DMS53 treated with DMSO at 0.1 percent for 48 hours (cell line): ENCODE measurements at regions not wholly inside any gene's neighbourhood (a gene's known extent, or its start where the extent isn't known, plus 50 kb on each side); places are given as distances from the start of the nearest gene placed in this dataset.

Source experiments
- DNase-seq: peaks from one replicate; lab custom pipeline; 2025; ENCODE audit not compliant: unreplicated experiment; lab: John Stamatoyannopoulos, UW

DNA sequence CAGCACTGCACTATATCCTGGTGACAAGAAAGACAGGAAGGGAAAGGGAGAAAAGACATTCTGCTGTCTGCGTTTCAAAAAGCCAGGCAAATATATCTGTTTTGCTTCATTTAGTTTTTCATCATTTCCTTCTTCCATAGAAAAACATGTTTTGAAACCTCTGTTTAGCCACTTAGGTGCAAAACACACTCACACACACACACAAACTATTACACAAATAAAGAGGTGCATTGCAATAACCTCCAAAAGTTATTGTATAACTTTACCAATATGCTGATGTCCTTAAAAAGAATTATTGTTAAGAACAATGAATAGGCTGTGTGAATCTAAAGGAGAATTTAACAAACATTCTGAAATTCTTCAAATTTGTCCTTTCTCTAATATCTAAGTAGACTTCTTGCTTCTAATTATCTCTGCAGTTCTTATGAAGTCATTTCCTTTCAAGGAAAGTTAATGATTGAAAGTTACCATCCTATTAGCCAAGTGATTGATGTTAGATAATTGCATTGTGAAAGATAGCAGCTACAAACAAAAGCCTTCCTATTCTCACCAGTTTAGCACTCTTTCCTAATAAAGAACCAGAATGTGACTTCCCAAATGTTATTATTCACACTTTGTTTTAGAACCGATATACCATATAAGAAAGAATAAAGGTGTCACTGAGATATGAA is 516.7 kb downstream of the KCNJ3 start:
- DNase-seq: no peak

- DNase-seq: no peak
These were observed 511.4 kb downstream of the KCNJ3 start for GRCh38 chr2:155209696-155210450.

DNA sequence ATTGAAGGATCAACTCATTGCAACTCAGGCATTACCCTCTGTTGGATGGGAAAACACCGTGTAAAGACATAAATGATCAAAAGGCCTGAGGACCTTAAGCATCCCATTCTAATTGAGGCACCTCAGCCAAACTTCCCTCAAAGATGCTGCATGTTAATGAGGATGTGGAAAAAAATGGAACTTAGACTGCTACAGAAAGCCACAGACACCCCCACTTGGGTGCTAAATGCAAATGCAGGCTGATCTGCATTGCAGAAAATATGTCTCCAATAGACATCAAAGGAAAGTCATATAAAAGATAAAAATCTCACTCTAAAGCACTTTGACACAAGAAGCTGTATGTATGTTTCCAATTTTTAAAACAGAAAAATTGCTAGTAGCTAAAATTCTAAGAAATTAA is 504.7 kb downstream of the KCNJ3 start:
- DNase-seq: peak; percentile 10

DNA sequence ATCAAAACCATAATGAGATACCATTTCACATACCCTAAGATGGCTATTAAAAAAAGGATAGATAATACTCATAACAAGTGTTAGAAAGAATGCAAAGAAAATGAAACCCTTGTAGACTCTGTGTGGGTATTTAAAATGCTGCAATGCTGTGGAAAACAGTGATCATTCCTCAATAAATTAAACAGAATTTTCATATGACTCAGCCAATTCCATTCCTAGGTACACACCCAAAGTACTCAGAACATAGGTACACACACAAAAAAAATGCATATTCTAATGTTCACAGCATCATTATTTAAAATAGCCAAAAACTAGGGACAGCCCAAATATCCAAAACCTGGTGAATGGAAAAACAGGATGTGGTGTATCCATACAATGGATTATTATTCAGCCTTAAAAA is 502.3 kb downstream of the KCNJ3 start:
- no peak for DNase-seq

GRCh38 chr2:155190342-155190741 is 491.8 kb downstream of the KCNJ3 start:
- peak; percentile 88 for DNase-seq

- DNase-seq: no peak
These were observed 480.4 kb downstream of the KCNJ3 start for GRCh38 chr2:155178921-155179320.

- no peak for DNase-seq
These were observed 477.9 kb downstream of the KCNJ3 start for GRCh38 chr2:155176345-155176744.

DNA sequence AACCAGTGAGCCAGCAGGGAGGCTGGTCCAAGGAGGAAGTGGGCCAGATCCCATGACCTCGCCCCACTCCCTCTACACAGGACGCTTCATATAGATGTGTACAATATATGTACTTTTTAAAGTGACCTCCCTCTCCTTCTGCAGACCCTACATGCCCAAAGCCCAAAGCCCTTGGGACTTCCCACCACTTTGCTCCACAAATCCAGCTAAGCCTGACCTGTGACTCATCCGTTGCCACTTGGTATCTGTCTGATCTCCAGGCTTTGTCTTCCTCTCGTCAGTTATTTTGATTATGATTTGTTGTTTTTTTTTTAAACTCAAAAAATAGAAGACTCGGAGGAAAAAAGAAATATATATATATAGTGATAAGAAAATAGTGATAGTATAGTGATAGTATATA is 470.8 kb downstream of the KCNJ3 start:
- DNase-seq: no peak

DNA sequence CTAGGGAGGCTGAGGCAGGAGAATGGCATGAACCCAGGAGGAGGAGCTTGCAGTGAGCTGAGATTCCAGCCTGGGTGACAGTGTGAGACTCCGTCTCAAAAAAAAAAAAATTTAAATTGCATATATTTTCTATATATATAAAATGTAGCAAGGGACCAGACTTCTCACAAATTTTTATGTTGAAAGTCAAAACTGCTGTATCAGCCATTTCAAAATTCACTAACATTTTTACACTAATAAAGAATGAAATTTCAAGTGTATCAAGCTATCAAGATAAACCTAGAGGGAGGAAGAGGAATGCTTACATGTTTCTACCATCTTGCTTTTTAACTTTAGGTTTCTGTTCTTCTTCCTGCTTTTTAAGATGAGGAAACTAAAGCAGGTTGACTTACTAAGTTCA is 464.0 kb downstream of the KCNJ3 start:
- DNase-seq: no peak

DNA sequence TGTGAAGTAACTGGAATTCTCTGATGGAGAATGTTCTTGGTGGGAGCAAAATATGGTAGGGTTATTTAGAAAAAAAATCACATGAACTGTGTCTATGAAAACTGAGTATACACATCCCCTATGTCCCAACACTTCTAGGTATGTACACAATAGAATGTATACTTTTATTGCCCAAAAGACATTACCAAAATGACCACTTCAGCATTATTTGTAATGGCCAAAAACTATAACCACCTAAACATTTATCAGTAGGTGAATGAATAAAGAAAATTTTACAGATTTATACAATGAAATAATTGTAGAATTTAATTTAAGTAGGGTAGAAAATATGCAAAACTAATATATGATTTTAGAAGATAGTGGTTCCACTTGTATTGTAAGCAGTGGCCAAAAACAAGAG is 462.8 kb downstream of the KCNJ3 start:
- DNase-seq: no peak

DNA sequence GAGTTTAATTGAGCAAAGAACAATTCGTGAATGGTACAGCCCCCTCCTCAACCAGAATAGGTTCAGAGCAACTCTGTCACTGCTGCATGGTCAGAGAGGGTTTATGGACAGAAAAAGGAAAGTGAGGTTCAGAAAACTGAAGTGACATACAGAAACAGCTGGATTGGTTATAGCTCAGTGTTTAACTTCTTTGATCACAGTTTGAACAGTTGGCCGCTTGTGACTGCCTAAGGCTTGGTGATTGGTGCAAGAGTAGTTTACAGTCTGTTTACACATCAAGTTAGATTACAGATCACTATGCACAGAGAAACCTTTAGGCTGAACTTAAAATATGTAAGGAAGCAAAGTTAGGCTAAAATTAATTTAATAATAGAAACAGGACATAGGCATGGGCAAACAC is 459.2 kb downstream of the KCNJ3 start:
- no peak for DNase-seq

DNA sequence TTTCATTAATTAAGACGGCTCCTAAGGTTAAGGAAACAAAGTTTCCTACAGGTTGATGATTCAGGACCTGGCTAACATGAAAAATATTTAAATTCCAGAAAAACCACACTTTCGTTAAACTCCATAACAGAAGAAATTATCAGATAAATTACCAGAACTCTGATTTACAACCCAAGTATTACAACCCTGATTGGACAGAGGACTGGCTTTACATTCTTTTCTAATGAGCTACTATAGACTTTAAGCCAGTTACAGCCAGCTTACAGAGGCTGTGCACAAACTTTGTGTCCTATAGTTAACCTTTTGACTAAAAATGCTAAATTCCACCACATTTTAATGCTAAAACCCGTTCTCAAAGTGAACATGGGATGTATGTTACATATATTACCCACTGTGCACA is 458.6 kb downstream of the KCNJ3 start:
- no peak for DNase-seq

- no peak for DNase-seq
These were observed 453.4 kb downstream of the KCNJ3 start for GRCh38 chr2:155151945-155152344.

- no peak for DNase-seq
These were observed 453.0 kb downstream of the KCNJ3 start for GRCh38 chr2:155151472-155151871.

DNA sequence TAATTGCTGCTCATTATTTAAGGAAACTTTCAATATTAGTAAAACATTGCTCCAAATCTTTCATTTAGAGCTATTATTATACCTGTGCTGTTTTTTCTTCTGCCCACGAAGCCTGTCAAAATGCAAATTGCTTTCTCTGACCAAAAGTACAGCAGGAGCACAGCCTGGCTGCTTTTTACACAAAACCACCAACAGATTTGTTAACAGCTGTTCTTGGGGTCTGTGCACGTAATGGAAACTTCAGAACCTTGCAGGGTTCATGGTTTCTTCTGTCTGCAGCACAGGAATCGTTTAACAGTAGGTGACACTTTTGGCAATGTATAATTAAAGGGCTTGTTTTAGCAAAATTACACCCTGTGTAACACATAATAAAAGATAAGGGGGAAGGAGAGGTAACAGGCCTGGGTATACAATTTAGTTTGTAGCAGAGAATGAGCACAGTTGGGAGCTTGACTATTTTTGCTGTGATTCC is 447.3 kb downstream of the KCNJ3 start:
- DNase-seq: peak; percentile 30

DNA sequence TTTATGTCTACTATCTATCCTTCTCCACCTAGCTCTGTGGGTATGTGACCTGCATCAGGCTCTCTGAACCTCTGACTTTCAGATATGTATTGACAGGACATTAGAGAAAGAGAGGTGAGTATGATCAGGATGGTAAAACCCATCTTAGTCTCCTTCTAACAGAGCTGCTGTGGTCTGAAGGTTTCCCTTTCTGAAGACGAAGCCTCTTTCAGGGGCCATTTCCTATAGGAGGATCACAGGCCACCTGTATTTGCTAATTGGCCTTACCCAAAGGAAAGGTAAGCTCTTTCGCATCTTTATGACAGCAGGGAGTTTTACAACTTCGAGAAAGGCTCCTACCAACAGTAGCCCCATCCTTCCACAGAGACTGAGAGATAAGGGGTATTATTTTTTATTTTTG is 442.9 kb downstream of the KCNJ3 start:
- no peak for DNase-seq

GRCh38 chr2:155125585-155126230 is 427.2 kb downstream of the KCNJ3 start:
- no peak for DNase-seq

DNA sequence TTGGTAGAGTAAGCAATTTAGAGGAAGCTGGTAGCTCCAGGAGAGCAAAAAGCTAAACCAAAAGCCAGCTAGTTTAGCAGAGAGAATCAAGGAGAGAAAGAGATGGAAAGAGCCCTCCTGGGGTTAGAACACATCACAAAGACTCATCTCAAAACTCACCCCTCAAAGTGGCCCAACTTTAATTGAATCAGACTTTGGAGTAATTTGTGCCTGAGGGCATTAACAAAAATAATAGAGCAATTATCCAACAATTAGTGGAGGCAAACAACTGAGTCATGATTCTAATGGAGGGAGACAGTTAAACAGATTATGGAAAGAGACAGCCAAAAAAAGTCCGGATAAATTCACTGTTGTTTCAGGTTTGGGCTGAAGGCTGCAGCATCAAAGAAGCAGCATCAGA is 417.4 kb downstream of the KCNJ3 start:
- no peak for DNase-seq

GRCh38 chr2:155111070-155111469 is 412.6 kb downstream of the KCNJ3 start:
- no peak for DNase-seq

DNA sequence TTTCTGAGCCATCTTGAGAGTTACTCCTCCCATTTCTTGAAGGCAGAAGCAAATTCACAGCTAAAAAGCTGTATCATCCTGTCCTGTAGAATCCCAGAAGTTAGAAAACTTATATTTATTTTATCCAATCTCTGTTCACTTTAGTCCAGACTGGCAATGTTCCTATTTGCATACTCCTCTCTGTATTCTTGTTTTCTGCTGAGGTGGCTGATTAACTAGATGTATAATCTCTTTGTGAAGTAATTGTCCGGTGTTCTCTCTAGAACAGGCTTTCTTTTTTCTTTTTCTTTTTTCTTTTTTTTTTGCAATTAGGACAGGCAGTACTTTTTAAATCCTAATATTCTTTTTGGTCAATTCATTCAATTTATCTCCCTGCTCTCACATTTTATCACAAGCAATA is 411.0 kb downstream of the KCNJ3 start:
- DNase-seq: no peak

- DNase-seq: no peak
These were observed 401.8 kb downstream of the KCNJ3 start for GRCh38 chr2:155100261-155100660.

- no peak for DNase-seq
These were observed 401.3 kb downstream of the KCNJ3 start for GRCh38 chr2:155099784-155100183.
